ACC112 (cell line): ENCODE measurements at regions not wholly inside any gene's neighbourhood (a gene's known extent, or its start where the extent isn't known, plus 50 kb on each side); places are given as distances from the start of the nearest gene placed in this dataset.

Experiments
- H2AFZ ChIP-seq: fragments of 200-600 bp; sonication (generic); one replicate; pipeline ENCODE4 v1.6.0; 2017; ENCODE audit warnings: antibody characterized with exemption, low read length; ENCODE audit not compliant: unreplicated experiment
- H3K27ac ChIP-seq: fragments of 200-600 bp; sonication (generic); 2 replicates; pipeline ENCODE4 v1.5.1; 2014; ENCODE audit warnings: low read depth, mild to moderate bottlenecking, antibody characterized with exemption, low read length, moderate library complexity
- H3K27me3 ChIP-seq: fragments of 200-600 bp; sonication (generic); 2 replicates; pipeline ENCODE4 v1.6.1; 2014; ENCODE audit warnings: mild to moderate bottlenecking, antibody characterized with exemption, low read length, moderate library complexity, mixed read lengths; ENCODE audit not compliant: insufficient read depth
- H3K36me3 ChIP-seq: fragments of 200-600 bp; sonication (generic); 2 replicates; pipeline ENCODE4 v1.6.1; 2016; ENCODE audit warnings: mild to moderate bottlenecking, antibody characterized with exemption, low read length, moderate library complexity, mixed read lengths; ENCODE audit not compliant: insufficient read depth
- H3K4me1 ChIP-seq: fragments of 200-600 bp; sonication (generic); one replicate; pipeline ENCODE4 v1.6.1; 2016; ENCODE audit warnings: low read length, mixed read lengths; ENCODE audit not compliant: insufficient read depth, unreplicated experiment, control insufficient read depth
- H3K4me3 ChIP-seq: fragments of 200-600 bp; sonication (generic); 2 replicates; pipeline ENCODE4 v1.5.1; 2014; ENCODE audit warnings: mild to moderate bottlenecking, low read depth, low read length
- H3K79me2 ChIP-seq: fragments of 200-600 bp; sonication (generic); one replicate; pipeline ENCODE4 v1.6.0; 2016; ENCODE audit warnings: low read length; ENCODE audit not compliant: control insufficient read depth, unreplicated experiment, insufficient read depth

- H3K4me3 ChIP-seq: no peak overlapping the region
- no peak overlapping the region for H2AFZ ChIP-seq
- H3K27me3 ChIP-seq: no peaks in the 10 kb centered on the region
- H3K79me2 ChIP-seq: no peaks in the 10 kb centered on the region
- no peaks in the 10 kb centered on the region for H3K36me3 ChIP-seq
- no peak overlapping the region for H3K27ac ChIP-seq
- H3K4me1 ChIP-seq: no peaks in the 10 kb centered on the region
Measured at GRCh38 chr2:47250586-47251403, 74.5 kb upstream of the CALM2 start.

- Histone ChIP-seq H3K4me1 (no peaks in the 10 kb centered on the region), H3K36me3 (no peaks in the 10 kb centered on the region), H3K27ac (no peak overlapping the region), H2AFZ (no peak overlapping the region), H3K4me3 (no peak overlapping the region), H3K79me2 (no peaks in the 10 kb centered on the region), H3K27me3 (no peaks in the 10 kb centered on the region)
Measured at GRCh38 chr2:47249931-47250330, 73.6 kb upstream of the CALM2 start.

GRCh38 chr2:47249157-47249900, 73.0 kb upstream of the CALM2 start:
- Histone ChIP-seq H2AFZ (no peak overlapping the region), H3K4me3 (no peak overlapping the region), H3K27me3 (no peaks in the 10 kb centered on the region), H3K27ac (no peak overlapping the region), H3K36me3 (no peaks in the 10 kb centered on the region), H3K79me2 (no peaks in the 10 kb centered on the region), H3K4me1 (no peaks in the 10 kb centered on the region)

- Histone ChIP-seq H3K27ac (no peak overlapping the region), H3K79me2 (no peaks in the 10 kb centered on the region), H3K27me3 (peaks cover 4% of the 10 kb centered on the region; the same call in 1 of the 2 replicates)
Measured at GRCh38 chr2:47243596-47244323, 67.4 kb upstream of the CALM2 start.

GRCh38 chr2:47241715-47242114, 65.4 kb upstream of the CALM2 start:
- Histone ChIP-seq H3K27me3 (peaks cover 6% of the 10 kb centered on the region; the same call in 1 of the 2 replicates), H3K4me1 (peaks cover 10% of the 10 kb centered on the region), H3K27ac (no peak overlapping the region), H2AFZ (no peak overlapping the region), H3K36me3 (no peaks in the 10 kb centered on the region), H3K79me2 (no peaks in the 10 kb centered on the region), H3K4me3 (no peak overlapping the region)

More at GRCh38 chr2:47243596-47244323, 67.4 kb upstream of the CALM2 start:
- H3K36me3 ChIP-seq: no peaks in the 10 kb centered on the region
- no peak overlapping the region for H2AFZ ChIP-seq
- no peaks in the 10 kb centered on the region for H3K4me1 ChIP-seq
- no peak overlapping the region for H3K4me3 ChIP-seq

- Histone ChIP-seq H3K4me3 (no peak overlapping the region), H3K27ac (no peak overlapping the region)
Measured at GRCh38 chr2:47239119-47239969, 63.0 kb upstream of the CALM2 start.

GRCh38 chr2:47238638-47239037, 62.3 kb upstream of the CALM2 start:
- Histone ChIP-seq H2AFZ (no peak overlapping the region), H3K27ac (no peak overlapping the region), H3K4me3 (no peak overlapping the region), H3K4me1 (peaks cover 14% of the 10 kb centered on the region), H3K27me3 (peaks cover 6% of the 10 kb centered on the region; the same call in 1 of the 2 replicates), H3K79me2 (no peaks in the 10 kb centered on the region), H3K36me3 (no peaks in the 10 kb centered on the region)

More at GRCh38 chr2:47239119-47239969, 63.0 kb upstream of the CALM2 start:
- Histone ChIP-seq H3K36me3 (no peaks in the 10 kb centered on the region), H2AFZ (no peak overlapping the region), H3K4me1 (peaks cover 14% of the 10 kb centered on the region), H3K27me3 (peaks cover 6% of the 10 kb centered on the region; the same call in 1 of the 2 replicates), H3K79me2 (no peaks in the 10 kb centered on the region)

- H3K36me3 ChIP-seq: no peaks in the 10 kb centered on the region
- H3K79me2 ChIP-seq: no peaks in the 10 kb centered on the region
- H3K27me3 ChIP-seq: peaks cover 6% of the 10 kb centered on the region; the same call in 1 of the 2 replicates
- no peak overlapping the region for H3K4me3 ChIP-seq
- peaks cover 14% of the 10 kb centered on the region for H3K4me1 ChIP-seq
- no peak overlapping the region for H2AFZ ChIP-seq
- H3K27ac ChIP-seq: no peak overlapping the region
Measured at GRCh38 chr2:47237375-47238334, 61.3 kb upstream of the CALM2 start.

- no peak overlapping the region for H3K4me3 ChIP-seq
- H3K79me2 ChIP-seq: no peaks in the 10 kb centered on the region
- H3K27ac ChIP-seq: no peak overlapping the region
- H2AFZ ChIP-seq: no peak overlapping the region
- peaks cover 14% of the 10 kb centered on the region for H3K4me1 ChIP-seq
- H3K36me3 ChIP-seq: no peaks in the 10 kb centered on the region
- H3K27me3 ChIP-seq: peaks cover 6% of the 10 kb centered on the region; the same call in 1 of the 2 replicates
Measured at GRCh38 chr2:47236503-47237215, 60.3 kb upstream of the CALM2 start.
